Caco-2 (cell line): ENCODE measurements at regions not wholly inside any gene's neighbourhood (a gene's known extent, or its start where the extent isn't known, plus 50 kb on each side); places are given as distances from the start of the nearest gene placed in this dataset.

Experiments used
- BruUV-seq: library from RNA; stranded (reverse); fragments of 400-500 nt; replicated peaks from 2 replicates; lab custom pipeline; 2021; lab: Mats Ljungman, UMichigan
- CTCF ChIA-PET: fragments of 300-600 bp; sonication (Branson Sonifier 250); formaldehyde crosslinking; loops from one replicate; lab custom pipeline; 2022; ENCODE audit warnings: antibody characterized with exemption; lab: Charles Lee
- POLR2A ChIA-PET: fragments of 300-600 bp; sonication (Branson Sonifier 250); formaldehyde crosslinking; loops from one replicate; lab custom pipeline; 2022; ENCODE audit warnings: antibody characterized with exemption; lab: Charles Lee
- DNase-seq, 2 experiments: peaks; one replicate each; pipeline versions ENCODE4 v3.0.0 to v3.0.0-alpha.2; 2020 to 2022
- H3K27me3 ChIP-seq: replicated peaks from 2 replicates; pipeline ENCODE4 v1.6.0; 2011; ENCODE audit warnings: low read length; ENCODE audit not compliant: control insufficient read depth, insufficient read depth
- H3K36me3 ChIP-seq: 2 replicates; pipeline ENCODE4 v1.5.1; 2011; ENCODE audit warnings: low read length; ENCODE audit not compliant: control insufficient read depth, insufficient read depth
- H3K4me1 ChIP-seq: fragments of 250-450 bp; sonication (Bioruptor Pico); 2 replicates; pipeline ENCODE4 v1.5.1; 2020; ENCODE audit warnings: mild to moderate bottlenecking
- H3K4me3 ChIP-seq: 2 replicates; pipeline ENCODE4 v1.5.1; 2011; ENCODE audit warnings: low read depth, mild to moderate bottlenecking, control low read depth, low read length
- H3K9me3 ChIP-seq: fragments of 250-450 bp; sonication (Bioruptor Pico); 2 replicates; pipeline ENCODE4 v1.5.1; 2020; ENCODE audit warnings: mild to moderate bottlenecking, moderate library complexity
- H3K27ac Mint-ChIP-seq: one replicate; pipeline ENCODE4 v1.8.0; 2022; ENCODE audit warnings: mixed read lengths; ENCODE audit not compliant: unreplicated experiment
- H3K27me3 Mint-ChIP-seq: one replicate; pipeline ENCODE4 v1.8.0; 2022; ENCODE audit warnings: mixed read lengths; ENCODE audit not compliant: insufficient read depth, unreplicated experiment
- H3K36me3 Mint-ChIP-seq: one replicate; pipeline ENCODE4 v1.8.0; 2022; ENCODE audit warnings: mild to moderate bottlenecking, mixed read lengths; ENCODE audit not compliant: insufficient read depth, unreplicated experiment
- H3K4me1 Mint-ChIP-seq: one replicate; pipeline ENCODE4 v1.8.0; 2022; ENCODE audit warnings: low read depth, mixed read lengths; ENCODE audit not compliant: unreplicated experiment
- H3K4me3 Mint-ChIP-seq: one replicate; pipeline ENCODE4 v1.8.0; 2022; ENCODE audit warnings: mild to moderate bottlenecking, moderate library complexity, mixed read lengths; ENCODE audit not compliant: unreplicated experiment
- H3K9me3 Mint-ChIP-seq: one replicate; pipeline ENCODE4 v1.8.0; 2022; ENCODE audit warnings: mixed read lengths; ENCODE audit not compliant: unreplicated experiment
- CTCF ChIP-seq, 2 experiments: fragments of 200-600 bp in 1 of 2; IDR thresholded peaks; 1 replicate in 1 of 2; 2 replicates in 1 of 2; pipeline versions ENCODE4 v1.5.1 to v1.8.0; 2011 to 2022; ENCODE audit warnings: antibody characterized with exemption in 1 of 2, control low read depth in 1 of 2, inconsistent platforms in 1 of 2, low read depth in 1 of 2, low read length in 1 of 2, mild to moderate bottlenecking in 1 of 2, moderate library complexity in 1 of 2; ENCODE audit not compliant: insufficient read depth in 1 of 2, severe bottlenecking in 1 of 2, unreplicated experiment in 1 of 2
- intact Hi-C: fragments of 100-400 bp; cut with micrococcal nuclease; formaldehyde crosslinking; loops from one replicate; pipeline ENCODE4 v1.10.0; 2022; ENCODE audit not compliant: unreplicated experiment

GRCh38 chr1:229073251-229073650, 197.7 kb upstream of the RAB4A start:
- Histone ChIP-seq H3K27me3 (no peaks in the 10 kb centered on the region), H3K4me1 (no peaks in the 10 kb centered on the region), H3K4me3 (no peak overlapping the region), H3K9me3 (no peaks in the 10 kb centered on the region), H3K36me3 (no peaks in the 10 kb centered on the region)
- DNase-seq, result no peak
- Mint-ChIP-seq H3K27me3 (no peaks in the 10 kb centered on the region), H3K4me3 (no peak overlapping the region), H3K9me3 (peaks cover 12% of the 10 kb centered on the region), H3K36me3 (no peaks in the 10 kb centered on the region), H3K4me1 (peaks cover 6% of the 10 kb centered on the region), H3K27ac (no peak overlapping the region)
- ChIA-PET CTCF (interaction anchor here (0.7 kb wide), 1 partner anchor 395 kb away, joined by 5 read pairs; no protein-coding TSS in a partner anchor), POLR2A (no interaction called here)
- BruUV-seq, result no TSS peak
- intact Hi-C loops, result no loop called here
- no peak for TF ChIP-seq CTCF (IDR thresholded peaks at IDR 0.05; ENCODE audit: insufficient read depth in 1 of 2, low read depth in 1 of 2, low read length in 1 of 2, severe bottlenecking in 1 of 2, unreplicated experiment in 1 of 2)

- TF ChIP-seq CTCF (IDR thresholded peaks at IDR 0.05; ENCODE audit: insufficient read depth in 1 of 2, low read depth in 1 of 2, low read length in 1 of 2, severe bottlenecking in 1 of 2, unreplicated experiment in 1 of 2), result no peak
- H3K36me3 Mint-ChIP-seq, result no peaks in the 10 kb centered on the region
- no peaks in the 10 kb centered on the region for H3K9me3 Mint-ChIP-seq
- no peak overlapping the region for H3K27ac Mint-ChIP-seq
- Histone ChIP-seq H3K27me3 (no peaks in the 10 kb centered on the region), H3K4me3 (no peak overlapping the region), H3K9me3 (no peaks in the 10 kb centered on the region), H3K36me3 (no peaks in the 10 kb centered on the region), H3K4me1 (no peaks in the 10 kb centered on the region)
- H3K27me3 Mint-ChIP-seq, result no peaks in the 10 kb centered on the region
- no TSS peak for BruUV-seq
- CTCF ChIA-PET, result no interaction called here
- H3K4me3 Mint-ChIP-seq, result no peak overlapping the region
- POLR2A ChIA-PET, result no interaction called here
- no peak for DNase-seq
- peaks cover 6% of the 10 kb centered on the region for H3K4me1 Mint-ChIP-seq
- intact Hi-C loops, result no loop called here
These were observed 195.7 kb upstream of the RAB4A start for GRCh38 chr1:229075217-229075616.

GRCh38 chr1:229075716-229076115, 195.2 kb upstream of the RAB4A start:
- Mint-ChIP-seq H3K4me3 (no peak overlapping the region), H3K9me3 (no peaks in the 10 kb centered on the region), H3K4me1 (peaks cover 6% of the 10 kb centered on the region), H3K27me3 (no peaks in the 10 kb centered on the region), H3K27ac (no peak overlapping the region), H3K36me3 (no peaks in the 10 kb centered on the region)
- BruUV-seq, result no TSS peak
- ChIA-PET CTCF (no interaction called here), POLR2A (no interaction called here)
- Histone ChIP-seq H3K36me3 (no peaks in the 10 kb centered on the region), H3K9me3 (no peaks in the 10 kb centered on the region), H3K4me3 (no peak overlapping the region), H3K27me3 (no peaks in the 10 kb centered on the region), H3K4me1 (no peaks in the 10 kb centered on the region)
- no peak for TF ChIP-seq CTCF (IDR thresholded peaks at IDR 0.05; ENCODE audit: insufficient read depth in 1 of 2, low read depth in 1 of 2, low read length in 1 of 2, severe bottlenecking in 1 of 2, unreplicated experiment in 1 of 2)
- intact Hi-C loops, result no loop called here
- no peak for DNase-seq
